Mammary epithelial cell (primary cell): ENCODE measurements at regions not wholly inside any gene's neighbourhood (a gene's known extent, or its start where the extent isn't known, plus 50 kb on each side); places are given as distances from the start of the nearest gene placed in this dataset.

Experiments used
- EZH2 ChIP-seq: IDR thresholded peaks from 2 replicates; pipeline ENCODE4 v1.6.1; 2012; ENCODE audit warnings: low read length, inconsistent platforms, borderline replicate concordance
- TF ChIP-seq, protein P1 (sequence below), 2 donors: IDR thresholded peaks in 1 of 2; conservative IDR thresholded peaks in 1 of 2; 2 replicates each; pipeline ENCODE4 v1.5.1; 2011 to 2012; ENCODE audit warnings: inconsistent platforms in 2 of 2, low read length in 2 of 2, mild to moderate bottlenecking in 2 of 2, control low read depth in 1 of 2, low read depth in 1 of 2; ENCODE audit not compliant: insufficient read depth in 1 of 2; ENCODE audit errors: extremely low read depth in 1 of 2

DNA sequence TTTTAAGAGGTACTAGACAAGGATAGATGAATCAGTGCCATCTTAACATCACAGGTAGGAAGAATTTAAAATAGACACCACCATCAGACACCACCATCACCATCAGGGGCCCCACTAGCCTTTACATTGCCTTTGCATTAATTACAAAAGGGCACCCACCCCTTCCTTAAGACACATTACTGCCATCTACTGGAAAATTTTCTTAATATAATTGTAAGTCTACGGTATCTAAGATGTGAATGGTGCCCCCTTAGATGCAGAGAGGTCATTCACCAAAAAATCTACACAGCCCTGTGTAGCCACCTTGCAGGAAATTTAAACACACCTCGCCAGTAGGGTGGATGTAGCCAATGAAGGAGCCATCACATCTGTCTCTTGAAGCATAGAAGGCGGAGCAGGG is 184.1 kb downstream of the MID1IP1 start:
- TF ChIP-seq, protein P1, sequence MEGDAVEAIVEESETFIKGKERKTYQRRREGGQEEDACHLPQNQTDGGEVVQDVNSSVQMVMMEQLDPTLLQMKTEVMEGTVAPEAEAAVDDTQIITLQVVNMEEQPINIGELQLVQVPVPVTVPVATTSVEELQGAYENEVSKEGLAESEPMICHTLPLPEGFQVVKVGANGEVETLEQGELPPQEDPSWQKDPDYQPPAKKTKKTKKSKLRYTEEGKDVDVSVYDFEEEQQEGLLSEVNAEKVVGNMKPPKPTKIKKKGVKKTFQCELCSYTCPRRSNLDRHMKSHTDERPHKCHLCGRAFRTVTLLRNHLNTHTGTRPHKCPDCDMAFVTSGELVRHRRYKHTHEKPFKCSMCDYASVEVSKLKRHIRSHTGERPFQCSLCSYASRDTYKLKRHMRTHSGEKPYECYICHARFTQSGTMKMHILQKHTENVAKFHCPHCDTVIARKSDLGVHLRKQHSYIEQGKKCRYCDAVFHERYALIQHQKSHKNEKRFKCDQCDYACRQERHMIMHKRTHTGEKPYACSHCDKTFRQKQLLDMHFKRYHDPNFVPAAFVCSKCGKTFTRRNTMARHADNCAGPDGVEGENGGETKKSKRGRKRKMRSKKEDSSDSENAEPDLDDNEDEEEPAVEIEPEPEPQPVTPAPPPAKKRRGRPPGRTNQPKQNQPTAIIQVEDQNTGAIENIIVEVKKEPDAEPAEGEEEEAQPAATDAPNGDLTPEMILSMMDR (conservative IDR thresholded peaks at IDR 0.05 in 1 of 2, IDR thresholded peaks at IDR 0.05 in 1 of 2; ENCODE audit: extremely low read depth in 1 of 2, insufficient read depth in 1 of 2, low read depth in 1 of 2, low read length in 2 of 2), result peak in 1 of 2 donors; percentile 34
- no peak for TF ChIP-seq EZH2
